Upper lobe of left lung (tissue), 6 donors: ENCODE measurements at regions not wholly inside any gene's neighbourhood (a gene's known extent, or its start where the extent isn't known, plus 50 kb on each side); places are given as distances from the start of the nearest gene placed in this dataset.

Experiments used
- ATAC-seq, 2 donors: fragments of 200-7000 bp; cut with Tn5 transposase; one replicate each; pipeline ENCODE4 v1.9.1; 2022; ENCODE audit warnings: mild to moderate bottlenecking in 2 of 2, moderate library complexity in 2 of 2; ENCODE audit not compliant: low FRiP score in 2 of 2
- DNase-seq, 2 donors: peaks; one replicate each; pipeline ENCODE4 v3.0.0-alpha.2; 2019 to 2020
- H3K27ac ChIP-seq, 4 donors: fragments of 200-600 bp; sonication (generic); one replicate each; pipeline ENCODE4 v1.5.1; 2016 to 2019
- H3K27me3 ChIP-seq, 4 donors: fragments of 200-600 bp; sonication (generic); one replicate each; pipeline ENCODE4 v1.5.1; 2017 to 2019
- H3K36me3 ChIP-seq, 4 donors: fragments of 200-600 bp; sonication (generic); one replicate each; pipeline ENCODE4 v1.5.1; 2016 to 2019
- H3K4me1 ChIP-seq, 4 donors: fragments of 200-600 bp; sonication (generic); one replicate each; pipeline ENCODE4 v1.5.1; 2018 to 2019
- H3K4me3 ChIP-seq, 4 donors: fragments of 200-600 bp; sonication (generic); one replicate each; pipeline ENCODE4 v1.5.1; 2017 to 2019; ENCODE audit warnings: mild to moderate bottlenecking in 2 of 4, moderate library complexity in 1 of 4
- H3K9me3 ChIP-seq, 4 donors: fragments of 200-600 bp; sonication (generic); one replicate each; pipeline ENCODE4 v1.5.1; 2018 to 2019
- EP300 ChIP-seq, 4 donors: sonication (generic); formaldehyde crosslinking; IDR thresholded peaks; one replicate each; pipeline ENCODE4 v1.5.1; 2017; ENCODE audit warnings: antibody characterized with exemption in 4 of 4, control low read depth in 2 of 4
- POLR2A ChIP-seq, 4 donors: fragments of 450-650 bp; IDR thresholded peaks; one replicate each; pipeline ENCODE4 v1.5.1; 2016 to 2017; ENCODE audit warnings: antibody characterized with exemption in 4 of 4, mild to moderate bottlenecking in 2 of 4
- POLR2AphosphoS5 ChIP-seq, 2 donors: sonication (generic); formaldehyde crosslinking; IDR thresholded peaks; one replicate each; pipeline ENCODE4 v1.5.1; 2017; ENCODE audit warnings: antibody characterized with exemption in 2 of 2
- WGBS, 2 donors: methylation state at CpG; one replicate each; pipeline ENCODE4 v1.1.5; 2017 to 2018; 5-methylcytosine and 5-hydroxymethylcytosine counted together
- TF ChIP-seq, protein P1 (sequence below), 6 experiments: fragments of 450-650 bp in 4 of 6; fragments of 200-600 bp in 2 of 6; sonication (generic) in 2 of 6; IDR thresholded peaks; one replicate each; pipeline ENCODE4 v1.5.1; 2016 to 2019; ENCODE audit warnings: antibody characterized with exemption in 6 of 6
- donor health status: DM: no; HTN: no; CAD: no; lungs with moderate emphysema.
- donor health status: DM: no; HTN: yes; CAD: no; lungs with severe emphysema.

GRCh38 chr9:23538461-23539003 lies 287.5 kb downstream of the ELAVL2 start:
- H3K4me3 ChIP-seq = no peak overlapping the region
- no peaks in the 10 kb centered on the region for H3K36me3 ChIP-seq
- no peak overlapping the region for H3K27ac ChIP-seq
- H3K4me1 ChIP-seq = peaks cover 0 to 3% (median 0%) of the 10 kb centered on the region in 4 donors
- ATAC-seq (no peak), DNase-seq (no peak)
- no peaks in the 10 kb centered on the region for H3K27me3 ChIP-seq
- no peaks in the 10 kb centered on the region for H3K9me3 ChIP-seq
- TF ChIP-seq EP300 (IDR thresholded peaks at IDR 0.05) (no peak), POLR2AphosphoS5 (IDR thresholded peaks at IDR 0.05) (no peak), POLR2A (IDR thresholded peaks at IDR 0.05) (no peak)
- TF ChIP-seq, protein P1, sequence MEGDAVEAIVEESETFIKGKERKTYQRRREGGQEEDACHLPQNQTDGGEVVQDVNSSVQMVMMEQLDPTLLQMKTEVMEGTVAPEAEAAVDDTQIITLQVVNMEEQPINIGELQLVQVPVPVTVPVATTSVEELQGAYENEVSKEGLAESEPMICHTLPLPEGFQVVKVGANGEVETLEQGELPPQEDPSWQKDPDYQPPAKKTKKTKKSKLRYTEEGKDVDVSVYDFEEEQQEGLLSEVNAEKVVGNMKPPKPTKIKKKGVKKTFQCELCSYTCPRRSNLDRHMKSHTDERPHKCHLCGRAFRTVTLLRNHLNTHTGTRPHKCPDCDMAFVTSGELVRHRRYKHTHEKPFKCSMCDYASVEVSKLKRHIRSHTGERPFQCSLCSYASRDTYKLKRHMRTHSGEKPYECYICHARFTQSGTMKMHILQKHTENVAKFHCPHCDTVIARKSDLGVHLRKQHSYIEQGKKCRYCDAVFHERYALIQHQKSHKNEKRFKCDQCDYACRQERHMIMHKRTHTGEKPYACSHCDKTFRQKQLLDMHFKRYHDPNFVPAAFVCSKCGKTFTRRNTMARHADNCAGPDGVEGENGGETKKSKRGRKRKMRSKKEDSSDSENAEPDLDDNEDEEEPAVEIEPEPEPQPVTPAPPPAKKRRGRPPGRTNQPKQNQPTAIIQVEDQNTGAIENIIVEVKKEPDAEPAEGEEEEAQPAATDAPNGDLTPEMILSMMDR (IDR thresholded peaks at IDR 0.05) = no peak
- 55 to 56% methylated on average over 4 of the region's 4 CpGs for WGBS, 2 donors

- ATAC-seq (no peak), DNase-seq (no peak)
- H3K27me3 ChIP-seq = no peaks in the 10 kb centered on the region
- TF ChIP-seq POLR2A (IDR thresholded peaks at IDR 0.05) (no peak), POLR2AphosphoS5 (IDR thresholded peaks at IDR 0.05) (no peak), EP300 (IDR thresholded peaks at IDR 0.05) (no peak)
- TF ChIP-seq, protein P1 (IDR thresholded peaks at IDR 0.05) = no peak
- no peak overlapping the region for H3K27ac ChIP-seq
- 53 to 67% methylated on average over 1 of the region's 1 CpG for WGBS, 2 donors
- no peaks in the 10 kb centered on the region for H3K36me3 ChIP-seq
- no peak overlapping the region for H3K4me3 ChIP-seq
- H3K4me1 ChIP-seq = peaks cover 0 to 3% (median 0%) of the 10 kb centered on the region in 4 donors
- no peaks in the 10 kb centered on the region for H3K9me3 ChIP-seq
Measured at GRCh38 chr9:23539311-23539710, 286.7 kb downstream of the ELAVL2 start.

- peaks cover 0 to 3% (median 0%) of the 10 kb centered on the region in 4 donors for H3K4me1 ChIP-seq
- H3K9me3 ChIP-seq = no peaks in the 10 kb centered on the region
- DNase-seq (no peak), ATAC-seq (no peak)
- H3K36me3 ChIP-seq = no peaks in the 10 kb centered on the region
- H3K4me3 ChIP-seq = no peak overlapping the region
- WGBS, 2 donors = 79 to 86% methylated on average over 2 of the region's 2 CpGs
- H3K27me3 ChIP-seq = no peaks in the 10 kb centered on the region
- H3K27ac ChIP-seq = no peak overlapping the region
- TF ChIP-seq POLR2A (IDR thresholded peaks at IDR 0.05) = no peak
- TF ChIP-seq, protein P1 (IDR thresholded peaks at IDR 0.05) = no peak
- no peak for TF ChIP-seq EP300 (IDR thresholded peaks at IDR 0.05)
- no peak for TF ChIP-seq POLR2AphosphoS5 (IDR thresholded peaks at IDR 0.05)
Measured at GRCh38 chr9:23541976-23542375, 284.1 kb downstream of the ELAVL2 start.

GRCh38 chr9:23542438-23542837 lies 283.6 kb downstream of the ELAVL2 start:
- Histone ChIP-seq H3K4me3 (no peak overlapping the region), H3K36me3 (no peaks in the 10 kb centered on the region), H3K27me3 (no peaks in the 10 kb centered on the region), H3K27ac (no peak overlapping the region), H3K4me1 (peaks cover 0 to 3% (median 0%) of the 10 kb centered on the region in 4 donors), H3K9me3 (no peaks in the 10 kb centered on the region)
- TF ChIP-seq POLR2A (IDR thresholded peaks at IDR 0.05) (no peak), EP300 (IDR thresholded peaks at IDR 0.05) (no peak), POLR2AphosphoS5 (IDR thresholded peaks at IDR 0.05) (no peak)
- TF ChIP-seq, protein P1 (IDR thresholded peaks at IDR 0.05) = no peak
- ATAC-seq (no peak), DNase-seq (no peak)

DNA sequence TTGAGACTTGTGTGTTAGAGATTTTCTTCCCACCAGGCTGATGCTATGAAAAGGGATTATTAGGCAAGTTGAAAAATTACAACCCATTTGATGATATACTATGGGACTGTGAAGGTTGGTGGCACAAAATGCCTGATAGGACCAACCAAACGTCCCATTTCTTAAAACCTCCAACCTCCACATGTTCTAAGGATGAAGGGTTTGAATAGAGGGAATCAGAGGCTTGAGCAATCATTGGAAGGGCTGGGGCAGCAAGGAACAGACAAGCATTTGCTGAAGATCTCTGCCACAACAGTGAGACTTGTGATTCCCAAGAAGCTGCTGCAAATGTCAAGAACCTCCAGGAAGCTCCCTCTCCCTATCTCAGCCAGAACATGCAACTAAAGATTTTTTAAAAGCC lies 283.1 kb downstream of the ELAVL2 start:
- WGBS, 2 donors = 25 to 55% methylated on average over 1 of the region's 1 CpG
- no peak for TF ChIP-seq EP300 (IDR thresholded peaks at IDR 0.05)
- TF ChIP-seq, protein P1 (IDR thresholded peaks at IDR 0.05) = no peak
- no peak for ATAC-seq

More for the DNA sequence above, 283.1 kb downstream of the ELAVL2 start:
- no peak for DNase-seq
- H3K4me1 ChIP-seq = peaks cover 0 to 3% (median 0%) of the 10 kb centered on the region in 4 donors
- no peaks in the 10 kb centered on the region for H3K27me3 ChIP-seq
- H3K36me3 ChIP-seq = no peaks in the 10 kb centered on the region
- H3K27ac ChIP-seq = no peak overlapping the region
- no peaks in the 10 kb centered on the region for H3K9me3 ChIP-seq
- no peak overlapping the region for H3K4me3 ChIP-seq
